ENCODE measurements at regions not wholly inside any gene's neighbourhood (a gene's known extent, or its start where the extent isn't known, plus 50 kb on each side); places are given as distances from the start of the nearest gene placed in this dataset.

DNA sequence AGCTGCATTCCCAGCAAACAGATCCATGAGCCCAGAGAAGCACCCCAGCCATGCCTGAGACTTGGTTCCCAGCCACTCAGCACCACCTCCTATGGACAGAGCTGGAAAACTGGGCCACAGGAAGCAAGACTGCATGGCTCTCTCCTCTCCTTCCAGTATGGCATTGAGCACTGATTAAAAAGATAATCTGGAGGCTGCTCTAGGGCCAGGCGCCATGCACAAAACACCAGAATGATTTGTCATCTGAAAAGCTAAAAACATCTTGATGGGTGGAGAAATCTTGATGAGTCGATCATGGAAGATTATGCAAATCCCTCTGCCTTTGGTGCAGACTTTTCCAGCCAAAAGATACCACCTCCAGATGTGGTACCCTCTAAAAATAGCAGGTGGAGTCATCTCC is 62.7 kb upstream of the MRPS22 start:
- Histone ChIP-seq H3K9me3 (ENCODE audit: severe bottlenecking) (no peaks in the 10 kb centered on the region), H3K27ac (ENCODE audit: poor library complexity, severe bottlenecking) (no peak overlapping the region), H3K27me3 (ENCODE audit: insufficient read depth, poor library complexity, severe bottlenecking) (no peaks in the 10 kb centered on the region), H3K4me3 (ENCODE audit: severe bottlenecking) (no peak overlapping the region), H3K36me3 (ENCODE audit: low read depth) (no peaks in the 10 kb centered on the region), H3K4me1 (ENCODE audit: insufficient read depth, poor library complexity, severe bottlenecking) (no peaks in the 10 kb centered on the region)
- TF ChIP-seq, protein P1, sequence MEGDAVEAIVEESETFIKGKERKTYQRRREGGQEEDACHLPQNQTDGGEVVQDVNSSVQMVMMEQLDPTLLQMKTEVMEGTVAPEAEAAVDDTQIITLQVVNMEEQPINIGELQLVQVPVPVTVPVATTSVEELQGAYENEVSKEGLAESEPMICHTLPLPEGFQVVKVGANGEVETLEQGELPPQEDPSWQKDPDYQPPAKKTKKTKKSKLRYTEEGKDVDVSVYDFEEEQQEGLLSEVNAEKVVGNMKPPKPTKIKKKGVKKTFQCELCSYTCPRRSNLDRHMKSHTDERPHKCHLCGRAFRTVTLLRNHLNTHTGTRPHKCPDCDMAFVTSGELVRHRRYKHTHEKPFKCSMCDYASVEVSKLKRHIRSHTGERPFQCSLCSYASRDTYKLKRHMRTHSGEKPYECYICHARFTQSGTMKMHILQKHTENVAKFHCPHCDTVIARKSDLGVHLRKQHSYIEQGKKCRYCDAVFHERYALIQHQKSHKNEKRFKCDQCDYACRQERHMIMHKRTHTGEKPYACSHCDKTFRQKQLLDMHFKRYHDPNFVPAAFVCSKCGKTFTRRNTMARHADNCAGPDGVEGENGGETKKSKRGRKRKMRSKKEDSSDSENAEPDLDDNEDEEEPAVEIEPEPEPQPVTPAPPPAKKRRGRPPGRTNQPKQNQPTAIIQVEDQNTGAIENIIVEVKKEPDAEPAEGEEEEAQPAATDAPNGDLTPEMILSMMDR (IDR thresholded peaks at IDR 0.05; ENCODE audit: poor library complexity, severe bottlenecking) = no peak
- no peak for ATAC-seq (ENCODE audit: low read depth)
- no peak for DNase-seq (ENCODE audit: low spot score)

DNA sequence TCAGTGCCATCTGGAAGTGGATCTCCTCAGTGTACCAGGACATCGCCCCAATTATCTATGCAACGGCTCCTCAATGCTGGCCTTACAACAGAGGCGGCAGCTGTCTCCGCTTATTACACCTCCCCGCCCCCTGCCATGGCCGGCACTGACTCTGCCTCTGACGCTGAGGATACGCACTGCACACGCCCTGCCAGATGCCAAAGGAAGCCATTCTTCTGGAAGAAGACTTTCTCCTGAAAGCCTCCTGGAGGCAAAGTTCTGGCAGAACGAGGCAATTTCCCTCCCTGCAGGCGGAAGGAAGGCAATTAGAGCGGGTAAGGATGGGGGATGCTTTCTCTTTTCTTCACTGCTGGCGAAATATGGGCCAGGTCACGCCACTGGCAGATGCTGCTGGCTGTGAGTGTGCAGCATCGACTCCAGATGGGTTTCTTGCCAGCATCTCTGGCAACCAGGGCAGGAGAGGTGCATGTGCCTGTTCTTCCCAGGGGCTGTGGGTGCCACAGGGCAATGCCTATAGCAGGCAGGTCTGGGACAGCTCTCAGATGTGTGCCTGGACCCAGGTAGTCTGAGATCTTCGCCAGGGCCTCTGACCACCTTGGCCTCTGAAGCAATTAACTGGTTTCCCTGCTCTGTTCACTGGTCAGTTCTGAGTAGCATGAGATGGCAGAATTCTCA is 62.2 kb upstream of the MRPS22 start:
- Histone ChIP-seq H3K4me1 (ENCODE audit: insufficient read depth, poor library complexity, severe bottlenecking) (no peaks in the 10 kb centered on the region), H3K36me3 (ENCODE audit: low read depth) (no peaks in the 10 kb centered on the region), H3K27ac (ENCODE audit: poor library complexity, severe bottlenecking) (no peak overlapping the region), H3K9me3 (ENCODE audit: severe bottlenecking) (no peaks in the 10 kb centered on the region), H3K27me3 (ENCODE audit: insufficient read depth, poor library complexity, severe bottlenecking) (no peaks in the 10 kb centered on the region), H3K4me3 (ENCODE audit: severe bottlenecking) (no peak overlapping the region)
- ATAC-seq (ENCODE audit: low read depth) (peak; percentile 53; the same call in 2 of the 3 replicates), DNase-seq (ENCODE audit: low spot score) (no peak)
- TF ChIP-seq, protein P1 (IDR thresholded peaks at IDR 0.05; ENCODE audit: poor library complexity, severe bottlenecking) = no peak

DNA sequence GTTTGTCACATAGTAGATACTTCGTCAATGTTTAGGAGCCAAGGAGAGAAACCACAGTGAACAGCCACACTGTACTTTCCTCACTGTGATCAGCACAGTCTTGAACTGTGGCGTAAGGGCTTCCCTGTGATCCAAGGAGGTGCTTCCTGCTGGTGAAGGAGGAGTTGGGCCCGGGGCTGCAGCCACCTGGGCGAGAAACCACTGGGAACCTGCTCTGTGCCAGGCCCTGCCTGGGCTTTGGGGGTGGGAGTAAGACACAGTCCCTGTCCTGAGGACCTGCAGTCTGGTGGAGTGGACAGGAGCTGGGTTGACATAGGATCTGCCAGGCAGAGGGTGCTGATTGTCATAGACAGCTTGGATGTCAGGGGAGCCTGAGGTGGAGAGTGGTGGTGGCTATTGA is 60.5 kb upstream of the MRPS22 start:
- Histone ChIP-seq H3K4me3 (ENCODE audit: severe bottlenecking) (no peak overlapping the region), H3K9me3 (ENCODE audit: severe bottlenecking) (no peaks in the 10 kb centered on the region), H3K36me3 (ENCODE audit: low read depth) (no peaks in the 10 kb centered on the region), H3K4me1 (ENCODE audit: insufficient read depth, poor library complexity, severe bottlenecking) (no peaks in the 10 kb centered on the region), H3K27me3 (ENCODE audit: insufficient read depth, poor library complexity, severe bottlenecking) (no peaks in the 10 kb centered on the region), H3K27ac (ENCODE audit: poor library complexity, severe bottlenecking) (no peak overlapping the region)
- DNase-seq (ENCODE audit: low spot score) (no peak), ATAC-seq (ENCODE audit: low read depth) (no peak)
- TF ChIP-seq, protein P1 (IDR thresholded peaks at IDR 0.05; ENCODE audit: poor library complexity, severe bottlenecking) = no peak

DNA sequence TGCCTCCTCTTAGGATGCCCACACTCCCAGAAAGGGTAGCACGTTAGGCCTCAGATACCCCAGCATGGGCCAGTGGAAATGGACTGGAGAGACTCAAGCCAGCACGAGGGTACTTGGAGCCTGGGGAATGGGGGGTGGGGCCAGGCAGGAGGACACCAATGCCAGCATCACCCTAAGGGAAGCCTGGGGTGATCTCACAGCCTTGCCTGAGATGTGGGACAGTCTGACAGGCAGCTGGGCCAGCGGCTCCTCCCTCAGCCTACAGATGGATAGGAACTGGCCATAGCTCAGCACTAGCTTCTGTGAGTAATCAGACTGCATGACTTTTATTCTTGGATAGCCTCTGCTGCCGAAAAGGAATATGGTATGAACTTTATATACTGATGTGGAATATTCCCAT is 59.6 kb upstream of the MRPS22 start:
- no peaks in the 10 kb centered on the region for H3K4me1 ChIP-seq (ENCODE audit: insufficient read depth, poor library complexity, severe bottlenecking)
- H3K36me3 ChIP-seq (ENCODE audit: low read depth) = no peaks in the 10 kb centered on the region
- H3K27me3 ChIP-seq (ENCODE audit: insufficient read depth, poor library complexity, severe bottlenecking) = no peaks in the 10 kb centered on the region
- no peak overlapping the region for H3K4me3 ChIP-seq (ENCODE audit: severe bottlenecking)
- no peak for DNase-seq (ENCODE audit: low spot score)
- H3K9me3 ChIP-seq (ENCODE audit: severe bottlenecking) = no peaks in the 10 kb centered on the region
- no peak overlapping the region for H3K27ac ChIP-seq (ENCODE audit: poor library complexity, severe bottlenecking)
- ATAC-seq (ENCODE audit: low read depth) = no peak
- TF ChIP-seq, protein P1 (IDR thresholded peaks at IDR 0.05; ENCODE audit: poor library complexity, severe bottlenecking) = no peak

DNA sequence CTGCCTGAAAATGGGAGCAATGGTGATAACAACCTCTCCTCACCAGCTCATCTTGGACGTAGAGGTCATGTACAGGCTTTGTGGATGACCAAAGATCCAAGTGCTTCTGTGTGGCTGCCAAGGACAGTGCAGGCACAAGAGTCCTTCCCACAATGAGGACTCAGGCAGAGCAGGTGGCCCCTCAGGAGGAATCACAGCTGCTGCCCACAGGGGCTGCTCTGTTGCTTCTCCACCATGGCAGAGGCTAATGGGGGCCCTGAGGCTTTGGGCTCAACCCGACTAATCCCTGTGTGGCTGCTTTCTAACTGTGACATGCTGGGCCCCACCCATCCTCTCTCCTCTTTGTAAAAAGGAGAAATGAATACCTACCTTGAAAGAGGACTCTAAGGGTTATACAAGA is 58.1 kb upstream of the MRPS22 start:
- H3K27me3 ChIP-seq (ENCODE audit: insufficient read depth, poor library complexity, severe bottlenecking) = no peaks in the 10 kb centered on the region
- TF ChIP-seq, protein P1 (IDR thresholded peaks at IDR 0.05; ENCODE audit: poor library complexity, severe bottlenecking) = no peak
- H3K27ac ChIP-seq (ENCODE audit: poor library complexity, severe bottlenecking) = no peak overlapping the region
- no peak for ATAC-seq (ENCODE audit: low read depth)
- no peaks in the 10 kb centered on the region for H3K9me3 ChIP-seq (ENCODE audit: severe bottlenecking)
- H3K4me1 ChIP-seq (ENCODE audit: insufficient read depth, poor library complexity, severe bottlenecking) = no peaks in the 10 kb centered on the region
- DNase-seq (ENCODE audit: low spot score) = no peak
- no peaks in the 10 kb centered on the region for H3K36me3 ChIP-seq (ENCODE audit: low read depth)
- H3K4me3 ChIP-seq (ENCODE audit: severe bottlenecking) = no peak overlapping the region
